Naive thymus-derived CD4-positive, alpha-beta T cell (primary cell): ENCODE measurements at regions not wholly inside any gene's neighbourhood (a gene's known extent, or its start where the extent isn't known, plus 50 kb on each side); places are given as distances from the start of the nearest gene placed in this dataset.

Experiments used
- ATAC-seq: fragments of 150-1000 bp; cut with Tn5 transposase; 2 replicates; pipeline ENCODE4 v1.10.0; 2021; ENCODE audit warnings: mild to moderate bottlenecking, moderate library complexity
- CTCF ChIA-PET: fragments of 350-600 bp; sonication (Branson Sonifier 250); formaldehyde crosslinking; loops from one replicate; lab custom pipeline; 2021; ENCODE audit warnings: antibody characterized with exemption; lab: Charles Lee
- POLR2A ChIA-PET: fragments of 350-600 bp; sonication (Branson Sonifier 250); formaldehyde crosslinking; loops from one replicate; lab custom pipeline; 2021; ENCODE audit warnings: antibody characterized with exemption, inconsistent platforms; lab: Charles Lee
- DNase-seq, 9 donors: peaks; one replicate each; pipeline versions ENCODE4 v3.0.0 to v3.0.0-alpha.2; 2020 to 2022; ENCODE audit warnings: mixed read lengths in 1 of 9
- H3K27ac ChIP-seq: one replicate; pipeline ENCODE4 v1.7.0; 2013; ENCODE audit warnings: mild to moderate bottlenecking, low read depth, low read length, moderate library complexity
- H3K27me3 ChIP-seq, 2 donors: one replicate each; pipeline ENCODE4 v1.7.0; 2013; ENCODE audit warnings: low read length in 2 of 2, mild to moderate bottlenecking in 2 of 2, moderate library complexity in 2 of 2; ENCODE audit not compliant: control insufficient read depth in 2 of 2, insufficient read depth in 2 of 2
- H3K36me3 ChIP-seq, 3 experiments: 1 replicate in 2 of 3; 2 replicates in 1 of 3; pipeline ENCODE4 v1.7.0; 2013; ENCODE audit warnings: low read length in 3 of 3, mild to moderate bottlenecking in 3 of 3, moderate library complexity in 1 of 3; ENCODE audit not compliant: insufficient read depth in 3 of 3, control insufficient read depth in 2 of 3
- H3K4me1 ChIP-seq, 2 donors: one replicate each; pipeline ENCODE4 v1.7.0; 2013; ENCODE audit warnings: low read length in 2 of 2, mild to moderate bottlenecking in 2 of 2, moderate library complexity in 1 of 2; ENCODE audit not compliant: control insufficient read depth in 2 of 2, insufficient read depth in 2 of 2
- H3K4me3 ChIP-seq: 2 replicates; pipeline ENCODE4 v1.7.0; 2013; ENCODE audit warnings: mild to moderate bottlenecking, low read length
- H3K9me3 ChIP-seq, 3 experiments: 1 replicate in 2 of 3; 2 replicates in 1 of 3; pipeline ENCODE4 v1.7.0; 2013; ENCODE audit warnings: low read length in 3 of 3; ENCODE audit not compliant: control insufficient read depth in 2 of 3
- H3K27ac Mint-ChIP-seq, 9 donors: one replicate each; pipeline ENCODE4 v1.8.0; 2020 to 2022; ENCODE audit warnings: mixed read lengths in 9 of 9, mild to moderate bottlenecking in 8 of 9, moderate library complexity in 5 of 9, inconsistent platforms in 2 of 9
- H3K27me3 Mint-ChIP-seq, 5 donors: one replicate each; pipeline ENCODE4 v1.8.0; 2021 to 2022; ENCODE audit warnings: mixed read lengths in 5 of 5, mild to moderate bottlenecking in 1 of 5
- H3K36me3 Mint-ChIP-seq, 5 donors: one replicate each; pipeline ENCODE4 v1.8.0; 2020 to 2022; ENCODE audit warnings: mixed read lengths in 5 of 5, mild to moderate bottlenecking in 3 of 5, inconsistent platforms in 1 of 5
- H3K4me1 Mint-ChIP-seq, 7 donors: one replicate each; pipeline ENCODE4 v1.8.0; 2020 to 2022; ENCODE audit warnings: mixed read lengths in 7 of 7, mild to moderate bottlenecking in 3 of 7, inconsistent platforms in 1 of 7
- H3K4me3 Mint-ChIP-seq, 10 donors: one replicate each; pipeline ENCODE4 v1.8.0; 2020 to 2022; ENCODE audit warnings: mild to moderate bottlenecking in 10 of 10, mixed read lengths in 10 of 10, moderate library complexity in 6 of 10, inconsistent platforms in 2 of 10
- H3K9me3 Mint-ChIP-seq, 11 donors: one replicate each; pipeline ENCODE4 v1.8.0; 2020 to 2022; ENCODE audit warnings: mixed read lengths in 11 of 11, mild to moderate bottlenecking in 4 of 11, inconsistent platforms in 1 of 11, moderate library complexity in 1 of 11
- intact Hi-C, 2 donors: fragments of 100-400 bp; cut with micrococcal nuclease; formaldehyde crosslinking; loops; one replicate each; pipeline ENCODE4 v1.15.1; 2023

GRCh38 chr5:26470439-26470838 lies 567.9 kb downstream of the CDH9 start:
- Histone ChIP-seq H3K9me3 (no peaks in the 10 kb centered on the region), H3K27ac (no peak overlapping the region), H3K4me1 (no peaks in the 10 kb centered on the region), H3K4me3 (no peak overlapping the region), H3K27me3 (no peaks in the 10 kb centered on the region), H3K36me3 (no peaks in the 10 kb centered on the region)
- H3K9me3 Mint-ChIP-seq = peaks cover 0 to 23% (median 6%) of the 10 kb centered on the region in 11 donors
- no peak for DNase-seq
- H3K27ac Mint-ChIP-seq = no peak overlapping the region
- CTCF ChIA-PET = no interaction called here
- H3K36me3 Mint-ChIP-seq = no peaks in the 10 kb centered on the region
- H3K4me3 Mint-ChIP-seq = no peak overlapping the region
- H3K27me3 Mint-ChIP-seq = no peaks in the 10 kb centered on the region
- no peak for ATAC-seq
- POLR2A ChIA-PET = no interaction called here
- intact Hi-C loops = no loop called here
- no peaks in the 10 kb centered on the region for H3K4me1 Mint-ChIP-seq

DNA sequence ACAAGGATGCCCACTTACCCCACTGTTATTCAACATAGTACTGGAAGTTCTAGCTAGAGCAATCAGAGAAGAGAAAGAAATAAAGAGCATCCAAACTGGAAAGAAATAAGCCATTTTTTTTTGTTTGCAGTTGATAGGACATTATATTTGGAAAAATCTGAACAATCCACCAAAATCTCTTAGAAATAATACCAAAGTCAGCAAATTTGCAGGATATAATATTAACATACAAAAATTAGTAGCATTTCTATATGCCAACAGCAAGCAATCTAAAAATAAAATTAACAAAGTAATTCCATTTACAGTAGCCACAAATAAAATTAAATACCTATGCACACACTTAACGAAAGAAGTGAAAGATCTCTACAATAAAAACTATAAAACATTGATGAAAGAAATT lies 599.3 kb downstream of the CDH9 start:
- H3K27me3 ChIP-seq = no peaks in the 10 kb centered on the region
- no peaks in the 10 kb centered on the region for H3K36me3 Mint-ChIP-seq
- POLR2A ChIA-PET = interaction anchor here (0.6 kb wide), 1 partner anchor 20 kb away, joined by 3 read pairs; no protein-coding TSS in a partner anchor
- H3K27ac ChIP-seq = no peak overlapping the region
- no peaks in the 10 kb centered on the region for H3K4me1 ChIP-seq
- H3K36me3 ChIP-seq = no peaks in the 10 kb centered on the region
- no peaks in the 10 kb centered on the region for H3K9me3 ChIP-seq
- H3K27me3 Mint-ChIP-seq = no peaks in the 10 kb centered on the region
- ATAC-seq (no peak), DNase-seq (no peak)
- H3K9me3 Mint-ChIP-seq = peaks cover 0 to 52% (median 8%) of the 10 kb centered on the region in 11 donors
- intact Hi-C loops = no loop called here
- H3K4me1 Mint-ChIP-seq = no peaks in the 10 kb centered on the region
- no peak overlapping the region for H3K27ac Mint-ChIP-seq
- H3K4me3 ChIP-seq = no peak overlapping the region
- no peak overlapping the region for H3K4me3 Mint-ChIP-seq
- CTCF ChIA-PET = no interaction called here

DNA sequence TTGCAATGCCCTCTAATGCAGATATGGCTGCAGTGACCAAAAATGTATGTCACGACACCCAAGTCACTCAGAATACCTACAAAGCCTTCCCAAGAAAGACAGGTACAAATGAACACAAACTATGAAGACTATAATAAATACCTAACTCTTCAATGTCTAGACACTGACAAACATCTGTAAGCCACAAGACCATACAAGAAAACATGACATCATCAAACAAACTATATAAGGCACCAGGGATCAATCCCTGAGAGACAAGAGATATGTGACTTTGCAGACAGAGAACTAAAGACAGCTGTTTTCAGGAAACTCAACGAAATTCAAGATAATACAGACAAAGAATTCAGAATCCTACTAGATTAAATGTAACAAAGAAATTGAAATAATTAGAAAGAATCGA lies 603.7 kb downstream of the CDH9 start:
- Histone ChIP-seq H3K27ac (no peak overlapping the region), H3K27me3 (no peaks in the 10 kb centered on the region), H3K36me3 (no peaks in the 10 kb centered on the region), H3K9me3 (peaks cover 0 to 6% (median 0%) of the 10 kb centered on the region in 3 experiments), H3K4me1 (no peaks in the 10 kb centered on the region), H3K4me3 (no peak overlapping the region)
- H3K4me3 Mint-ChIP-seq = no peak overlapping the region
- no peaks in the 10 kb centered on the region for H3K36me3 Mint-ChIP-seq
- H3K4me1 Mint-ChIP-seq = no peaks in the 10 kb centered on the region
- ChIA-PET CTCF (no interaction called here), POLR2A (no interaction called here)
- H3K27me3 Mint-ChIP-seq = no peaks in the 10 kb centered on the region
- no peak overlapping the region for H3K27ac Mint-ChIP-seq
- ATAC-seq (no peak), DNase-seq (no peak)
- peaks cover 2 to 40% (median 7%) of the 10 kb centered on the region in 11 donors for H3K9me3 Mint-ChIP-seq
- intact Hi-C loops = no loop called here

- Mint-ChIP-seq H3K9me3 (peaks cover 2 to 24% (median 8%) of the 10 kb centered on the region in 11 donors), H3K4me1 (no peaks in the 10 kb centered on the region), H3K27ac (no peak overlapping the region), H3K4me3 (no peak overlapping the region), H3K36me3 (no peaks in the 10 kb centered on the region), H3K27me3 (no peaks in the 10 kb centered on the region)
- Histone ChIP-seq H3K4me3 (no peak overlapping the region), H3K27me3 (no peaks in the 10 kb centered on the region), H3K4me1 (no peaks in the 10 kb centered on the region), H3K36me3 (no peaks in the 10 kb centered on the region), H3K9me3 (peaks cover 0 to 6% (median 0%) of the 10 kb centered on the region in 3 experiments), H3K27ac (no peak overlapping the region)
- DNase-seq (no peak), ATAC-seq (no peak)
- intact Hi-C loops = no loop called here
- ChIA-PET POLR2A (no interaction called here), CTCF (no interaction called here)
Measured at GRCh38 chr5:26432386-26432785, 606.0 kb downstream of the CDH9 start.

DNA sequence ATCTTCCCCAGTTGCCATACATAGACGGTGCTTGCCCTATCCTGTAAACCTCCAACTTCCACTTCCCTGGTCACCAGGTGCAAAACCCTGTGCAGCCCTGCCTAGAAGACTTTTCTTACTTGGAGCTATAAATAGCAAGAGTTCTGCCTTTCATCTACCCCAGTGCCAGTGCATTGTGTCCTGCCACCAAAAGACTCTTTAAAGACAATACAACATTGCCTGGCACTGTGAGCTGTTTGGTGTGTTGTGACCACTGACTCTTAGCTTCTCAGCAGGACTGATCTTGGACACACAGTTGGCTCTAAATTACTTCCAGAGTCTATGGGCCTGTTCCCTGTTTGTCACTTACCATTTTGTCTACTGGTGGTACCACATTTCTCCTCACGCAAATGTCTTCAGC lies 608.1 kb downstream of the CDH9 start:
- Mint-ChIP-seq H3K27ac (no peak overlapping the region), H3K27me3 (no peaks in the 10 kb centered on the region), H3K9me3 (peaks cover 3 to 28% (median 10%) of the 10 kb centered on the region in 11 donors), H3K4me1 (no peaks in the 10 kb centered on the region), H3K4me3 (no peak overlapping the region), H3K36me3 (no peaks in the 10 kb centered on the region)
- no peaks in the 10 kb centered on the region for H3K4me1 ChIP-seq
- CTCF ChIA-PET = no interaction called here
- DNase-seq (no peak), ATAC-seq (no peak)
- no peaks in the 10 kb centered on the region for H3K27me3 ChIP-seq
- no peaks in the 10 kb centered on the region for H3K36me3 ChIP-seq
- no peak overlapping the region for H3K27ac ChIP-seq
- H3K9me3 ChIP-seq = peaks cover 0 to 6% (median 0%) of the 10 kb centered on the region in 3 experiments
- POLR2A ChIA-PET = no interaction called here
- intact Hi-C loops = no loop called here
- H3K4me3 ChIP-seq = no peak overlapping the region

GRCh38 chr5:26427281-26427680 lies 611.1 kb downstream of the CDH9 start:
- ChIA-PET CTCF (no interaction called here), POLR2A (no interaction called here)
- H3K36me3 ChIP-seq = no peaks in the 10 kb centered on the region
- ATAC-seq (no peak), DNase-seq (no peak)
- H3K4me1 ChIP-seq = no peaks in the 10 kb centered on the region
- no peak overlapping the region for H3K4me3 ChIP-seq
- H3K27ac Mint-ChIP-seq = no peak overlapping the region
- H3K4me1 Mint-ChIP-seq = no peaks in the 10 kb centered on the region
- no peak overlapping the region for H3K4me3 Mint-ChIP-seq
- no peaks in the 10 kb centered on the region for H3K36me3 Mint-ChIP-seq
- no peaks in the 10 kb centered on the region for H3K27me3 Mint-ChIP-seq
- intact Hi-C loops = no loop called here
- H3K9me3 ChIP-seq = no peaks in the 10 kb centered on the region
- peaks cover 0 to 21% (median 7%) of the 10 kb centered on the region in 11 donors for H3K9me3 Mint-ChIP-seq
- no peaks in the 10 kb centered on the region for H3K27me3 ChIP-seq
- H3K27ac ChIP-seq = no peak overlapping the region

GRCh38 chr5:26419987-26420386 lies 618.4 kb downstream of the CDH9 start:
- ATAC-seq (no peak), DNase-seq (no peak)
- ChIA-PET POLR2A (no interaction called here), CTCF (interaction anchor here (0.6 kb wide), 1 partner anchor 611 kb away, joined by 3 read pairs; no protein-coding TSS in a partner anchor)
- Mint-ChIP-seq H3K4me3 (no peak overlapping the region), H3K4me1 (no peaks in the 10 kb centered on the region), H3K27ac (no peak overlapping the region), H3K9me3 (peaks cover 0 to 32% (median 4%) of the 10 kb centered on the region in 11 donors), H3K27me3 (no peaks in the 10 kb centered on the region), H3K36me3 (no peaks in the 10 kb centered on the region)
- H3K4me1 ChIP-seq = no peaks in the 10 kb centered on the region
- H3K9me3 ChIP-seq = peaks cover 0 to 5% (median 0%) of the 10 kb centered on the region in 3 experiments
- no peaks in the 10 kb centered on the region for H3K27me3 ChIP-seq
- no peak overlapping the region for H3K27ac ChIP-seq
- H3K36me3 ChIP-seq = no peaks in the 10 kb centered on the region
- intact Hi-C loops = no loop called here
- H3K4me3 ChIP-seq = no peak overlapping the region
